ENCODE measurements at regions not wholly inside any gene's neighbourhood (a gene's known extent, or its start where the extent isn't known, plus 50 kb on each side); places are given as distances from the start of the nearest gene placed in this dataset.

DNA sequence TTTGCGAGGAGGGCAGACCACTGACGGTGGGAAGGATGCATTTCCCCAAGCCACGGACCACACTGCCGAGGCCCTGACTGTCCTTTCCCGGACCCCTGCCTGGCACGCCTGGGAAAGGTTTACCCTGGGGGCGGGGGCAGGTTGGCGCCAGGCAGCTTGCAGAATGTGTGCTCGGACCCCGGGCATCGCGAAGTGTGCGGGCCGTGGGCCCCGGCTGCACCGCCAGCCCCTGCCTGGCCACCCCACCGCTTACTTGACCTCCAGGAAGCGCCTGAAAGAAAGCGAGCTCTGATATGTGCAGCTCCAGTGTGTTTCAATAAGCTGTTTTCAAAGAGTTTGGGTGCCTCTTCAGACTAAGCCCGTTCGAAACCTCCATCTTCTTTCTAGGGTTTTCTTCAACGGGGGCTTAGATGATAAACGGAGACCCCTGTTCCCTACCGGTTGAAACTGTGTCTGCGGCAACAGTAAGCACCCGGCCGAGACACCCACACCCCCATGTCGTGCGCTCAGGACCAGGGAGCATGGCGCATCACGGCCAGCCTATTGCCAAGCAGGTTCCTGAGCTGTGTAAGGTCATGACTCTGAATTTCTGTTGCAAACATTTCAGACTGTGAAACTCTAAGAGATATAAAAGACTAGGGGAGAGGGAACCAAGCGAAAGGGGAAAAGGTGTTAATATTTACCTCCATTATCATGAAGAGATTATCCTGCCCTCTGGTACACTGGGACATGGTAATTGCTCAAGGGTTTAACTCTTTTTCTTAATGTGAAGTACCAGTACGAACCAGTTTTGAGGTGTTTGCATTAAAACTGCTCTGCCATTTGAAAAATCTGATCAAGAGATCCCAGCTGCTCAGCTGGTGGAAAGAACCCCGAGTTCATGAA lies 231.2 kb upstream of the FOXQ1 start:
- ChIA-PET RAD21 (ENCODE audit: low non-redundant PET in 1 of 2, low total read pairs in 2 of 2, uncharacterized antibody in 2 of 2, unreplicated experiment in 2 of 2) (no interaction called here), POLR2A (no interaction called here), CTCF (no interaction called here)
- Histone ChIP-seq H3K4me2 (ENCODE audit: low read length) (no peak overlapping the region), H3K27ac (ENCODE audit: low read depth, low read length) (no peak overlapping the region), H2AFZ (ENCODE audit: low read depth, low read length, poor library complexity, severe bottlenecking) (no peak overlapping the region), H3K4me1 (ENCODE audit: control insufficient read depth in 1 of 2, insufficient read depth in 2 of 2, low read length in 2 of 2) (no peaks in the 10 kb centered on the region), H4K20me1 (ENCODE audit: insufficient read depth) (no peaks in the 10 kb centered on the region), H3K9me2 (ENCODE audit: insufficient read depth) (no peaks in the 10 kb centered on the region), H3K36me3 (ENCODE audit: control insufficient read depth in 1 of 2, insufficient read depth in 2 of 2, low read length in 2 of 2) (no peaks in the 10 kb centered on the region), H3K9me3 (ENCODE audit: control insufficient read depth in 1 of 2, insufficient read depth in 1 of 2, low read depth in 1 of 2, low read length in 2 of 2) (no peaks in the 10 kb centered on the region), H3K4me3 (replicated peaks in 1 of 2; ENCODE audit: low read depth in 1 of 2, low read length in 2 of 2) (no peak overlapping the region), H3K9ac (ENCODE audit: low read length) (no peak overlapping the region), H3K27me3 (ENCODE audit: insufficient read depth, low read length) (no peaks in the 10 kb centered on the region), H3K79me2 (ENCODE audit: insufficient read depth, low read length) (no peaks in the 10 kb centered on the region)
- DNase-seq (ENCODE audit: low read depth, low spot score) (no peak), ATAC-seq (no peak)
- intact Hi-C loops (cut with micrococcal nuclease) = no loop called here
- TF ChIP-seq EZH2phosphoT487 (IDR thresholded peaks at IDR 0.05; ENCODE audit: borderline replicate concordance) = no peak
- no TSS peak for BruUV-seq (replicated peaks)

DNA sequence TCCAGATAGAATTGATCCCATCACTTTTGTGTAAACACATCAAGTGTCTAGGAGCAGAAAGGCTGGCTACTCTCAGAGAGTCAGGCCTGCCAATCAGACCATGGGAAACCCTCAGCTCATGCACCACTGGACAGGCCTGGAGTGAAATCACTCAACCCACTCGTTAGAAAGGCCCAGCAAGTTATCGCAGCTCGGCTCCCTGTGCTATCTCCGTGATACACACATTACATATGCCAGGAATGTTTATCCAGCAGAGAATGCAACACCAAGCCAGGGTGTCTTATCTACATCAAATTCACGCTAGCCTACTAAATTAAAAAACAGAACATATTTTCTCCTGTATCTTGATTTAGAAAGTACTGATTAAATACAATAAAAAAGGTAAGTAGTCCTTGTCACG lies 232.4 kb upstream of the FOXQ1 start:
- Histone ChIP-seq H3K4me1 (ENCODE audit: control insufficient read depth in 1 of 2, insufficient read depth in 2 of 2, low read length in 2 of 2) (no peaks in the 10 kb centered on the region), H4K20me1 (ENCODE audit: insufficient read depth) (no peaks in the 10 kb centered on the region), H3K27me3 (ENCODE audit: insufficient read depth, low read length) (no peaks in the 10 kb centered on the region), H2AFZ (ENCODE audit: low read depth, low read length, poor library complexity, severe bottlenecking) (no peak overlapping the region), H3K4me2 (ENCODE audit: low read length) (no peak overlapping the region), H3K4me3 (replicated peaks in 1 of 2; ENCODE audit: low read depth in 1 of 2, low read length in 2 of 2) (no peak overlapping the region), H3K27ac (ENCODE audit: low read depth, low read length) (no peak overlapping the region), H3K9ac (ENCODE audit: low read length) (no peak overlapping the region), H3K9me2 (ENCODE audit: insufficient read depth) (no peaks in the 10 kb centered on the region), H3K79me2 (ENCODE audit: insufficient read depth, low read length) (no peaks in the 10 kb centered on the region), H3K9me3 (ENCODE audit: control insufficient read depth in 1 of 2, insufficient read depth in 1 of 2, low read depth in 1 of 2, low read length in 2 of 2) (no peaks in the 10 kb centered on the region), H3K36me3 (ENCODE audit: control insufficient read depth in 1 of 2, insufficient read depth in 2 of 2, low read length in 2 of 2) (no peaks in the 10 kb centered on the region)
- DNase-seq (ENCODE audit: low read depth, low spot score) = no peak
- ChIA-PET RAD21 (ENCODE audit: low non-redundant PET in 1 of 2, low total read pairs in 2 of 2, uncharacterized antibody in 2 of 2, unreplicated experiment in 2 of 2) (no interaction called here), CTCF (no interaction called here), POLR2A (no interaction called here)
- intact Hi-C loops (cut with micrococcal nuclease) = no loop called here
- no peak for TF ChIP-seq EZH2phosphoT487 (IDR thresholded peaks at IDR 0.05; ENCODE audit: borderline replicate concordance)
- no TSS peak for BruUV-seq (replicated peaks)
- ATAC-seq = no peak
